Activated B cell treated with CpG ODN at 0.5 μM for 24 hours (primary cell): ENCODE measurements at regions not wholly inside any gene's neighbourhood (a gene's known extent, or its start where the extent isn't known, plus 50 kb on each side); places are given as distances from the start of the nearest gene placed in this dataset.

Experiments
- ATAC-seq: fragments of 200-7000 bp; cut with Tn5 transposase; one replicate; pipeline ENCODE4 v1.10.0; 2021; ENCODE audit warnings: low read depth, mild to moderate bottlenecking, moderate library complexity
- CTCF ChIA-PET: fragments of 350-600 bp; sonication (Branson Sonifier 250); formaldehyde crosslinking; loops from one replicate; lab custom pipeline; 2021; ENCODE audit warnings: antibody characterized with exemption; lab: Charles Lee
- POLR2A ChIA-PET: fragments of 350-600 bp; sonication (Branson Sonifier 250); formaldehyde crosslinking; loops from one replicate; lab custom pipeline; 2021; ENCODE audit warnings: antibody characterized with exemption; lab: Charles Lee
- DNase-seq: peaks from one replicate; pipeline ENCODE4 v3.0.0; 2022
- H3K27ac Mint-ChIP-seq: one replicate; pipeline ENCODE4 v1.8.0; 2020; ENCODE audit warnings: mixed read lengths
- H3K27me3 Mint-ChIP-seq: one replicate; pipeline ENCODE4 v1.8.0; 2021; ENCODE audit warnings: mixed read lengths
- H3K36me3 Mint-ChIP-seq: one replicate; pipeline ENCODE4 v1.8.0; 2021; ENCODE audit warnings: low read depth, mixed read lengths
- H3K4me1 Mint-ChIP-seq: one replicate; pipeline ENCODE4 v1.8.0; 2021; ENCODE audit warnings: mixed read lengths
- H3K4me3 Mint-ChIP-seq: one replicate; pipeline ENCODE4 v1.8.0; 2020; ENCODE audit warnings: mild to moderate bottlenecking, mixed read lengths
- H3K9me3 Mint-ChIP-seq: one replicate; pipeline ENCODE4 v1.8.0; 2020; ENCODE audit warnings: mixed read lengths
- intact Hi-C: fragments of 100-400 bp; cut with micrococcal nuclease; formaldehyde crosslinking; loops from one replicate; pipeline ENCODE4 v1.15.1; 2024
- TF ChIP-seq, protein P1 (sequence below): fragments of 200-600 bp; IDR thresholded peaks from one replicate; pipeline ENCODE4 v1.8.0; 2022; ENCODE audit warnings: antibody characterized with exemption, mild to moderate bottlenecking

DNA sequence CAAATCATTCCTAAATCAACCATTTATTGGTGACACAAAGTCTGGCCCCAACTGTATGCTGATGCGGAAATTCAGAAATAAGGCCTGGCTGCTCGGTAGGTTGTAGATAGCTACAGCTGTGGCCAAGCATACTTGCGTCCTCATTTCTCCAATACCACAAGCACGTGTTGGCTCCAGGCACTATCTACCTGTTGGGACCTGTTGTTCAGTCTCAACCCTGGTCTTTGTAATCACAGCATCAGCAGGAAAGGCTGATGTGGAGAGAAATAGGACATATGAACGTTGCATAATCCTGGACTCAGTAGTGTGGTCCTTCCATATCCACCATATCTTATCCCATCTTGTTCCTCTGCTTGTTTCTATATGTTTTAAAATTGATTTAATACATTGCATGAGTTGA, 212.6 kb downstream of the PMAIP1 start:
- ChIA-PET POLR2A (no interaction called here), CTCF (no interaction called here)
- intact Hi-C loops: no loop called here
- Mint-ChIP-seq H3K4me3 (no peak overlapping the region), H3K27me3 (peaks cover 4% of the 10 kb centered on the region), H3K9me3 (peaks cover 3% of the 10 kb centered on the region), H3K27ac (no peak overlapping the region), H3K4me1 (no peaks in the 10 kb centered on the region), H3K36me3 (no peaks in the 10 kb centered on the region)
- TF ChIP-seq, protein P1, sequence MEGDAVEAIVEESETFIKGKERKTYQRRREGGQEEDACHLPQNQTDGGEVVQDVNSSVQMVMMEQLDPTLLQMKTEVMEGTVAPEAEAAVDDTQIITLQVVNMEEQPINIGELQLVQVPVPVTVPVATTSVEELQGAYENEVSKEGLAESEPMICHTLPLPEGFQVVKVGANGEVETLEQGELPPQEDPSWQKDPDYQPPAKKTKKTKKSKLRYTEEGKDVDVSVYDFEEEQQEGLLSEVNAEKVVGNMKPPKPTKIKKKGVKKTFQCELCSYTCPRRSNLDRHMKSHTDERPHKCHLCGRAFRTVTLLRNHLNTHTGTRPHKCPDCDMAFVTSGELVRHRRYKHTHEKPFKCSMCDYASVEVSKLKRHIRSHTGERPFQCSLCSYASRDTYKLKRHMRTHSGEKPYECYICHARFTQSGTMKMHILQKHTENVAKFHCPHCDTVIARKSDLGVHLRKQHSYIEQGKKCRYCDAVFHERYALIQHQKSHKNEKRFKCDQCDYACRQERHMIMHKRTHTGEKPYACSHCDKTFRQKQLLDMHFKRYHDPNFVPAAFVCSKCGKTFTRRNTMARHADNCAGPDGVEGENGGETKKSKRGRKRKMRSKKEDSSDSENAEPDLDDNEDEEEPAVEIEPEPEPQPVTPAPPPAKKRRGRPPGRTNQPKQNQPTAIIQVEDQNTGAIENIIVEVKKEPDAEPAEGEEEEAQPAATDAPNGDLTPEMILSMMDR: no peak
- ATAC-seq (no peak), DNase-seq (no peak)

DNA sequence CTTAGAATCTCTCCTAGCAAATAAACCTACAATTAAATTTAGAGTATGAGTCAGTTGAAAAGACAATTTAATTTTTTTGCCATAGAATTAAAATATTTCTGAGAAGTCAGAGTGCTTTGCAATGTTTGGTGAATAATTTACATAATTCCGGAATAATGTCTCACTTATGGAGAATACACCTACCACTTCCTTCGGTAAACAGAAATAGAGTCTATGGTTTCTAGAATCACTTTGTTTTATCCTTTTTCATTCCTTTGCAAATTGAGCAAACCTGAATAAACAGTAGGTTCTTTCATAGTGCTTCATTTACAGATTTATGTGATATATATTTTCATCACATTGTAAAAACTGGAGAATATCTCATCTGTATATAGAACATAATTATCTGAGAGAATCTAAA, 211.7 kb downstream of the PMAIP1 start:
- no peak for DNase-seq
- ATAC-seq: no peak
- intact Hi-C loops: no loop called here
- peaks cover 2% of the 10 kb centered on the region for H3K9me3 Mint-ChIP-seq
- ChIA-PET POLR2A (no interaction called here), CTCF (no interaction called here)
- no peak overlapping the region for H3K4me3 Mint-ChIP-seq
- H3K4me1 Mint-ChIP-seq: no peaks in the 10 kb centered on the region
- H3K27me3 Mint-ChIP-seq: peaks cover 4% of the 10 kb centered on the region
- TF ChIP-seq, protein P1: no peak
- H3K36me3 Mint-ChIP-seq: no peaks in the 10 kb centered on the region
- H3K27ac Mint-ChIP-seq: no peak overlapping the region

DNA sequence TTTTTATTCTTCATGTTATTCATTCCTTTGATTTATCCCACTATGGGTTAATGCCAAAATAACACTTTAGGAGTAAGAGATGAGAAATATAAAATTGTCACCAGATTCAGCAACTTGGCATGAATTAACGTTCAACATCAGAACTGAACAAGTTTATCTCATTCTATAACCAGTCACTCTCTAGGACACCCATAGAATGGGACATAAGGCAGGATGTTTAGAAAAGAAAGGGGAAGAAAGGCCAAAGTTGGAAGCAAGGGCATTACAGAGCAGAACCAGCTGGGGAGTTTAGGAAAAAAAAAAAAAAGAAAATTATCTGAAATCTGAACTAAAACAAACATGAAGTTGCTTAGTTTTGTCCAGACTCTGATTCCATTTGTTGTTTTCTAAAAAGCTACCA, 211.0 kb downstream of the PMAIP1 start:
- ChIA-PET CTCF (no interaction called here), POLR2A (no interaction called here)
- DNase-seq (no peak), ATAC-seq (no peak)
- H3K36me3 Mint-ChIP-seq: no peaks in the 10 kb centered on the region
- TF ChIP-seq, protein P1: no peak
- no peak overlapping the region for H3K4me3 Mint-ChIP-seq
- H3K9me3 Mint-ChIP-seq: no peaks in the 10 kb centered on the region
- no peaks in the 10 kb centered on the region for H3K4me1 Mint-ChIP-seq
- H3K27ac Mint-ChIP-seq: no peak overlapping the region
- peaks cover 4% of the 10 kb centered on the region for H3K27me3 Mint-ChIP-seq
- intact Hi-C loops: no loop called here

DNA sequence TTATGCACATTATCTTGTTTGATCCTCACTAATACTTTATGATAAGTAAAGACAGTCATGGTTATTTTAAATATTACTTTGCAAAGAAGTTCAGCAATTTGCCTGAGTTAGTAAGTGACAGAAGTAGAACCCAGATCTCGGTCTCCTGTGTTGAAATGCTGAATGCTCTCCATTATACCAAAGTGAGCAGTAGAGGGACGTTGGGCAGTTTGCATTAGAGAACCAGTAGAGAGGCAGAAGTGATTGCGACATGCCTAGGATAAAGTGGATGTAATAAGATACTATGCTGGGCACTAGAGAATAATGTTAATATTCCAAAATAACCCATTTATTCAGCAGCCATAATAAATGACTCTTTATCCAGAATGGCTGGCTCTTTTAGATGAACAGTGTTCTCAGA, 201.0 kb downstream of the PMAIP1 start:
- H3K9me3 Mint-ChIP-seq: no peaks in the 10 kb centered on the region
- DNase-seq: no peak
- H3K36me3 Mint-ChIP-seq: no peaks in the 10 kb centered on the region
- CTCF ChIA-PET: no interaction called here
- no peak overlapping the region for H3K4me3 Mint-ChIP-seq
- no peak for ATAC-seq
- no peaks in the 10 kb centered on the region for H3K4me1 Mint-ChIP-seq
- intact Hi-C loops: no loop called here
- peaks cover 3% of the 10 kb centered on the region for H3K27me3 Mint-ChIP-seq
- TF ChIP-seq, protein P1: no peak
- H3K27ac Mint-ChIP-seq: no peak overlapping the region
- POLR2A ChIA-PET: no interaction called here

DNA sequence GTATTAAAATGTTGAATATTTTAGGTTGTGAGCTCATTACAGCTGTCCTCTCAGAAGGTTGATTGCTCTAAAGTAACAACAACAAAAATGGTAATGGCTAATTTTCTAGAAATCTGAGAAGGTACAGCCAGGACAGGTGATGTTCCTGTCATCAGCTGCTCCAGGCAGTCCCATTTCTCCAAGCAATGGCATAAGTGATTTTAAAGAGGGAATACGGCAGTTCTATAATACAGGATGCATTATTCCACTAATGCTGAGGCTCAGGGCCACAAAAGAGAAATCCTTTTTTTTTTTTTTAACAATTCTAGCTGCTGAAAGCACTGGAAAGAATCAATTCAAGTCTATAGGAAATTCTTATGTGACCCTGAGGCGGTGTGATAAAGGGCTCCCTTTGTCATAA, 199.9 kb downstream of the PMAIP1 start:
- ATAC-seq (no peak), DNase-seq (no peak)
- intact Hi-C loops: loop anchor here (10.0 kb wide), 1 partner anchor 315 kb away; no protein-coding TSS in a partner anchor
- no peak overlapping the region for H3K4me3 Mint-ChIP-seq
- POLR2A ChIA-PET: no interaction called here
- CTCF ChIA-PET: no interaction called here
- no peaks in the 10 kb centered on the region for H3K36me3 Mint-ChIP-seq
- no peaks in the 10 kb centered on the region for H3K4me1 Mint-ChIP-seq
- no peak overlapping the region for H3K27ac Mint-ChIP-seq
- TF ChIP-seq, protein P1: no peak
- no peaks in the 10 kb centered on the region for H3K9me3 Mint-ChIP-seq
- H3K27me3 Mint-ChIP-seq: peaks cover 3% of the 10 kb centered on the region
